HCT116 (cell line): ENCODE measurements at regions not wholly inside any gene's neighbourhood (a gene's known extent, or its start where the extent isn't known, plus 50 kb on each side); places are given as distances from the start of the nearest gene placed in this dataset.

Experiments
- ATAC-seq: fragments of 200-7000 bp; cut with Tn5 transposase; 2 replicates; pipeline ENCODE4 v1.9.1; 2020; ENCODE audit warnings: mild to moderate bottlenecking, moderate library complexity
- BruUV-seq: library from RNA; stranded (reverse); fragments of 400-500 nt; replicated peaks from 2 replicates; lab custom pipeline; 2021; lab: Mats Ljungman, UMichigan
- CTCF ChIA-PET: fragments of 300-600 bp; sonication (Branson Sonifier 250); formaldehyde crosslinking; loops from one replicate; lab custom pipeline; 2021; ENCODE audit warnings: antibody characterized with exemption; lab: Charles Lee
- POLR2A ChIA-PET: fragments of 300-600, 350-600 bp; sonication (Branson Sonifier 250); formaldehyde crosslinking; loops from one replicate; lab custom pipeline; 2021; ENCODE audit warnings: antibody characterized with exemption; lab: Charles Lee
- RAD21 ChIA-PET, 2 experiments: fragments of 300-600 bp; sonication (Branson Sonifier 250); formaldehyde crosslinking; loops; one replicate each; lab custom pipeline; 2023; ENCODE audit warnings: low total read pairs in 2 of 2; ENCODE audit not compliant: uncharacterized antibody in 2 of 2, unreplicated experiment in 2 of 2, low non-redundant PET in 1 of 2; lab: Charles Lee
- DNase-seq: peaks from one replicate; pipeline ENCODE4 v3.0.0-alpha.2; 2010; ENCODE audit warnings: low read depth, low spot score
- H2AFZ ChIP-seq: fragments of 200-600 bp; shearing (Covaris generic), sonication (generic); 2 replicates; pipeline ENCODE4 v1.6.1; 2017; ENCODE audit warnings: low read depth, mixed run types, mixed read lengths, antibody characterized with exemption, low read length; ENCODE audit not compliant: poor library complexity, severe bottlenecking
- H3K27ac ChIP-seq: 2 replicates; pipeline ENCODE4 v1.5.1; 2012; ENCODE audit warnings: low read depth, low read length
- H3K27me3 ChIP-seq: fragments of 200-600 bp; sonication (generic); 2 replicates; pipeline ENCODE4 v1.6.1; 2016; ENCODE audit warnings: mixed run types, low read length, mixed read lengths; ENCODE audit not compliant: insufficient read depth
- H3K36me3 ChIP-seq, 2 experiments: fragments of 200-500 bp in 1 of 2; fragments of 200-600 bp in 1 of 2; sonication (Bioruptor generic) in 1 of 2; sonication (generic) in 1 of 2; 2 replicates each; pipeline versions ENCODE4 v1.5.1 to v1.6.1; 2014 to 2016; ENCODE audit warnings: low read length in 2 of 2, inconsistent platforms in 1 of 2, mixed read lengths in 1 of 2, mixed run types in 1 of 2; ENCODE audit not compliant: insufficient read depth in 2 of 2, control insufficient read depth in 1 of 2
- H3K4me1 ChIP-seq, 2 experiments: fragments of 200-600 bp in 1 of 2; sonication (generic) in 1 of 2; 2 replicates each; pipeline versions ENCODE4 v1.5.1 to v1.6.1; 2012 to 2017; ENCODE audit warnings: low read length in 2 of 2, inconsistent platforms in 1 of 2, mild to moderate bottlenecking in 1 of 2, mixed read lengths in 1 of 2, mixed run types in 1 of 2, moderate library complexity in 1 of 2; ENCODE audit not compliant: insufficient read depth in 2 of 2, control insufficient read depth in 1 of 2
- H3K4me2 ChIP-seq: fragments of 200-600 bp; sonication (generic); 2 replicates; pipeline ENCODE4 v1.6.1; 2017; ENCODE audit warnings: mixed run types, low read length, mixed read lengths
- H3K4me3 ChIP-seq, 2 experiments: fragments of 200-600 bp in 1 of 2; sonication (generic) in 1 of 2; replicated peaks in 1 of 2; 2 replicates each; pipeline ENCODE4 v1.5.1; 2011 to 2016; ENCODE audit warnings: low read length in 2 of 2, control low read depth in 1 of 2, low read depth in 1 of 2, mild to moderate bottlenecking in 1 of 2, mixed read lengths in 1 of 2, mixed run types in 1 of 2
- H3K79me2 ChIP-seq: fragments of 200-600 bp; sonication (generic); 2 replicates; pipeline ENCODE4 v1.6.1; 2017; ENCODE audit warnings: mild to moderate bottlenecking, mixed run types, low read length, moderate library complexity, mixed read lengths; ENCODE audit not compliant: insufficient read depth
- H3K9ac ChIP-seq: fragments of 200-600 bp; sonication (generic); 2 replicates; pipeline ENCODE4 v1.6.1; 2016; ENCODE audit warnings: low read length, mixed read lengths
- H3K9me2 ChIP-seq: fragments of 200-600 bp; sonication (generic), shearing (Covaris generic); 2 replicates; pipeline ENCODE4 v1.6.1; 2017; ENCODE audit warnings: mixed run types, mild to moderate bottlenecking, moderate library complexity; ENCODE audit not compliant: insufficient read depth
- H3K9me3 ChIP-seq, 2 experiments: fragments of 200-500 bp in 1 of 2; fragments of 200-600 bp in 1 of 2; sonication (Bioruptor generic) in 1 of 2; sonication (generic) in 1 of 2; 2 replicates each; pipeline ENCODE4 v1.6.1; 2014 to 2017; ENCODE audit warnings: low read length in 2 of 2, mixed read lengths in 2 of 2, inconsistent platforms in 1 of 2, low read depth in 1 of 2, mild to moderate bottlenecking in 1 of 2, mixed run types in 1 of 2, moderate library complexity in 1 of 2; ENCODE audit not compliant: control insufficient read depth in 1 of 2, insufficient read depth in 1 of 2
- H4K20me1 ChIP-seq: fragments of 200-600 bp; sonication (generic), shearing (Covaris generic); 2 replicates; pipeline ENCODE4 v1.6.1; 2017; ENCODE audit warnings: mixed run types, mild to moderate bottlenecking, moderate library complexity; ENCODE audit not compliant: insufficient read depth
- CBX3 ChIP-seq: IDR thresholded peaks from 2 replicates; pipeline ENCODE4 v1.6.1; 2012; ENCODE audit warnings: low read depth
- EGR1 ChIP-seq: IDR thresholded peaks from 2 replicates; pipeline ENCODE4 v1.6.1; 2012; ENCODE audit warnings: low read depth
- ELF1 ChIP-seq: IDR thresholded peaks from 2 replicates; pipeline ENCODE4 v1.6.1; 2012; ENCODE audit warnings: low read depth, borderline replicate concordance
- EZH2 ChIP-seq: fragments of 200-600 bp; sonication (generic); IDR thresholded peaks from 2 replicates; pipeline ENCODE4 v1.6.1; 2017; ENCODE audit warnings: antibody characterized with exemption, mixed run types
- MAX ChIP-seq: IDR thresholded peaks from 2 replicates; pipeline ENCODE4 v1.6.1; 2012
- SIN3A ChIP-seq: IDR thresholded peaks from 2 replicates; pipeline ENCODE4 v1.6.1; 2012; ENCODE audit warnings: low read depth
- SP1 ChIP-seq: IDR thresholded peaks from 2 replicates; pipeline ENCODE4 v1.6.1; 2012; ENCODE audit warnings: low read depth
- SRF ChIP-seq: IDR thresholded peaks from 2 replicates; pipeline ENCODE4 v1.6.1; 2012; ENCODE audit warnings: low read depth
- YY1 ChIP-seq: IDR thresholded peaks from 2 replicates; pipeline ENCODE4 v1.6.1; 2011; ENCODE audit warnings: low read length, low read depth, moderate library complexity, mild to moderate bottlenecking; ENCODE audit not compliant: insufficient replicate concordance; ENCODE audit errors: extremely low read depth
- ZBTB33 ChIP-seq: IDR thresholded peaks from 2 replicates; pipeline ENCODE4 v1.6.1; 2011; ENCODE audit warnings: mild to moderate bottlenecking, low read length, moderate library complexity; ENCODE audit not compliant: insufficient replicate concordance; ENCODE audit errors: extremely low read depth
- ZFX ChIP-seq: fragments of 450-650 bp; IDR thresholded peaks from 2 replicates; pipeline ENCODE4 v1.6.1; 2017
- intact Hi-C: fragments of 100-400 bp; cut with micrococcal nuclease; formaldehyde crosslinking; loops from 2 replicates; pipeline ENCODE4 v1.10.0; 2022

- no peak for TF ChIP-seq ZFX
- no peak for TF ChIP-seq MAX
- TF ChIP-seq YY1, result no peak
- TF ChIP-seq SRF, result no peak
Measured at GRCh38 chr5:160504906-160505305, 83.3 kb downstream of the PTTG1 start (continued).

- no peaks in the 10 kb centered on the region for H3K4me1 ChIP-seq
- H3K79me2 ChIP-seq, result no peaks in the 10 kb centered on the region
- no peak for TF ChIP-seq EZH2
- TF ChIP-seq ZFX, result no peak
- TF ChIP-seq ZBTB33, result no peak
- TF ChIP-seq SIN3A, result no peak
- no peak for TF ChIP-seq EGR1
- no peak for TF ChIP-seq SP1
- no peak for TF ChIP-seq CBX3
- no peak for TF ChIP-seq MAX
- no peak for TF ChIP-seq ELF1
- no peak for TF ChIP-seq SRF
- RAD21 ChIA-PET, result no interaction called here
- H4K20me1 ChIP-seq, result no peaks in the 10 kb centered on the region
- no peak overlapping the region for H3K9ac ChIP-seq
- no peak overlapping the region for H3K4me3 ChIP-seq
- intact Hi-C loops, result no loop called here
- 0 out of 2 replicates have a peak, but pooled peaks cover 15% of the 10 kb centered on the region for H3K27me3 ChIP-seq
- no peak overlapping the region for H2AFZ ChIP-seq
- POLR2A ChIA-PET, result no interaction called here
- ATAC-seq (no peak), DNase-seq (no peak)
- H3K9me3 ChIP-seq, result no peaks in the 10 kb centered on the region
- BruUV-seq, result no TSS peak
- H3K27ac ChIP-seq, result no peak overlapping the region
- H3K36me3 ChIP-seq, result no peaks in the 10 kb centered on the region
- CTCF ChIA-PET, result no interaction called here
- H3K9me2 ChIP-seq, result no peaks in the 10 kb centered on the region
- H3K4me2 ChIP-seq, result no peak overlapping the region
Measured at GRCh38 chr5:160506006-160507004, 84.7 kb downstream of the PTTG1 start.
